Activated naive CD8-positive, alpha-beta T cell treated with anti-CD3 and anti-CD28 coated beads for 36 hours (primary cell): ENCODE measurements at regions not wholly inside any gene's neighbourhood (a gene's known extent, or its start where the extent isn't known, plus 50 kb on each side); places are given as distances from the start of the nearest gene placed in this dataset.
"Not testable (repeated sequence)": the region's sequence is repeated elsewhere in the genome, so short reads cannot be mapped to it uniquely, and the experiment has no call there.

Source experiments
- DNase-seq: peaks from one replicate; pipeline ENCODE4 v3.0.0; 2021
- H3K27ac Mint-ChIP-seq: one replicate; pipeline ENCODE4 v1.8.0; 2022; ENCODE audit warnings: mild to moderate bottlenecking, moderate library complexity, mixed read lengths
- H3K27me3 Mint-ChIP-seq: one replicate; pipeline ENCODE4 v1.8.0; 2022; ENCODE audit warnings: mild to moderate bottlenecking, mixed read lengths
- H3K36me3 Mint-ChIP-seq: one replicate; pipeline ENCODE4 v1.8.0; 2021; ENCODE audit warnings: mild to moderate bottlenecking, mixed read lengths
- H3K4me1 Mint-ChIP-seq: one replicate; pipeline ENCODE4 v1.8.0; 2021; ENCODE audit warnings: mixed read lengths
- H3K4me3 Mint-ChIP-seq: one replicate; pipeline ENCODE4 v1.8.0; 2022; ENCODE audit warnings: mild to moderate bottlenecking, moderate library complexity, mixed read lengths
- H3K9me3 Mint-ChIP-seq: one replicate; pipeline ENCODE4 v1.8.0; 2022; ENCODE audit warnings: mixed read lengths

GRCh38 chr10:8639486-8640185 is 585.1 kb downstream of the GATA3 start:
- no peaks in the 10 kb centered on the region for H3K36me3 Mint-ChIP-seq
- no peak for DNase-seq
- no peaks in the 10 kb centered on the region for H3K4me1 Mint-ChIP-seq
- no peaks in the 10 kb centered on the region for H3K9me3 Mint-ChIP-seq
- no peak overlapping the region for H3K4me3 Mint-ChIP-seq
- H3K27ac Mint-ChIP-seq, result no peak overlapping the region
- peaks cover 3% of the 10 kb centered on the region for H3K27me3 Mint-ChIP-seq

- Mint-ChIP-seq H3K9me3 (no peaks in the 10 kb centered on the region), H3K4me1 (no peaks in the 10 kb centered on the region), H3K27me3 (peaks cover 3% of the 10 kb centered on the region), H3K4me3 (no peak overlapping the region), H3K36me3 (no peaks in the 10 kb centered on the region), H3K27ac (no peak overlapping the region)
- DNase-seq, result no peak
Observed at GRCh38 chr10:8640301-8640700, 585.8 kb downstream of the GATA3 start.

GRCh38 chr10:8640878-8641277 is 586.4 kb downstream of the GATA3 start:
- DNase-seq, result no peak
- H3K4me3 Mint-ChIP-seq, result no peak overlapping the region
- H3K4me1 Mint-ChIP-seq, result no peaks in the 10 kb centered on the region
- H3K36me3 Mint-ChIP-seq, result no peaks in the 10 kb centered on the region
- no peak overlapping the region for H3K27ac Mint-ChIP-seq
- H3K9me3 Mint-ChIP-seq, result no peaks in the 10 kb centered on the region
- H3K27me3 Mint-ChIP-seq, result peaks cover 3% of the 10 kb centered on the region

- no peaks in the 10 kb centered on the region for H3K27me3 Mint-ChIP-seq
- no peaks in the 10 kb centered on the region for H3K9me3 Mint-ChIP-seq
- H3K27ac Mint-ChIP-seq, result no peak overlapping the region
- no peaks in the 10 kb centered on the region for H3K36me3 Mint-ChIP-seq
- no peak overlapping the region for H3K4me3 Mint-ChIP-seq
- no peak for DNase-seq
- H3K4me1 Mint-ChIP-seq, result no peaks in the 10 kb centered on the region
Observed at GRCh38 chr10:8656261-8656660, 601.8 kb downstream of the GATA3 start.

- no peaks in the 10 kb centered on the region for H3K9me3 Mint-ChIP-seq
- no peak overlapping the region for H3K27ac Mint-ChIP-seq
- H3K4me1 Mint-ChIP-seq, result no peaks in the 10 kb centered on the region
- H3K4me3 Mint-ChIP-seq, result no peak overlapping the region
- no peak for DNase-seq
- H3K36me3 Mint-ChIP-seq, result no peaks in the 10 kb centered on the region
- H3K27me3 Mint-ChIP-seq, result no peaks in the 10 kb centered on the region
Observed at GRCh38 chr10:8659982-8660381, 605.5 kb downstream of the GATA3 start.

- Mint-ChIP-seq H3K4me1 (no peaks in the 10 kb centered on the region), H3K27me3 (no peaks in the 10 kb centered on the region), H3K27ac (no peak overlapping the region), H3K36me3 (no peaks in the 10 kb centered on the region), H3K9me3 (no peaks in the 10 kb centered on the region), H3K4me3 (no peak overlapping the region)
- DNase-seq, result no peak
Observed at GRCh38 chr10:8661886-8662285, 607.4 kb downstream of the GATA3 start.

GRCh38 chr10:8663131-8663530 is 608.6 kb downstream of the GATA3 start:
- H3K27me3 Mint-ChIP-seq, result no peaks in the 10 kb centered on the region
- DNase-seq, result no peak
- no peaks in the 10 kb centered on the region for H3K9me3 Mint-ChIP-seq
- no peaks in the 10 kb centered on the region for H3K36me3 Mint-ChIP-seq
- H3K4me3 Mint-ChIP-seq, result no peak overlapping the region
- no peaks in the 10 kb centered on the region for H3K4me1 Mint-ChIP-seq
- H3K27ac Mint-ChIP-seq, result no peak overlapping the region

GRCh38 chr10:8665322-8665721 is 610.8 kb downstream of the GATA3 start:
- H3K9me3 Mint-ChIP-seq, result peaks cover 2% of the 10 kb centered on the region
- no peak overlapping the region for H3K27ac Mint-ChIP-seq
- no peak for DNase-seq
- no peaks in the 10 kb centered on the region for H3K36me3 Mint-ChIP-seq
- no peaks in the 10 kb centered on the region for H3K4me1 Mint-ChIP-seq
- peaks cover 3% of the 10 kb centered on the region for H3K27me3 Mint-ChIP-seq
- H3K4me3 Mint-ChIP-seq, result no peak overlapping the region

- Mint-ChIP-seq H3K27ac (no peak overlapping the region), H3K4me3 (no peak overlapping the region), H3K36me3 (no peaks in the 10 kb centered on the region), H3K27me3 (peaks cover 3% of the 10 kb centered on the region), H3K9me3 (peaks cover 4% of the 10 kb centered on the region), H3K4me1 (no peaks in the 10 kb centered on the region)
- DNase-seq, result no peak
Observed at GRCh38 chr10:8670461-8670860, 616.0 kb downstream of the GATA3 start.

GRCh38 chr10:8674230-8674629 is 619.7 kb downstream of the GATA3 start:
- Mint-ChIP-seq H3K36me3 (no peaks in the 10 kb centered on the region), H3K9me3 (peaks cover 2% of the 10 kb centered on the region), H3K4me3 (no peak overlapping the region), H3K27ac (no peak overlapping the region), H3K27me3 (peaks cover 2% of the 10 kb centered on the region), H3K4me1 (no peaks in the 10 kb centered on the region)
- DNase-seq, result no peak

- no peak for DNase-seq
- H3K36me3 Mint-ChIP-seq, result no peaks in the 10 kb centered on the region
- peaks cover 14% of the 10 kb centered on the region for H3K27me3 Mint-ChIP-seq
- H3K9me3 Mint-ChIP-seq, result peaks cover 2% of the 10 kb centered on the region
- no peak overlapping the region for H3K27ac Mint-ChIP-seq
- H3K4me3 Mint-ChIP-seq, result no peak overlapping the region
- no peaks in the 10 kb centered on the region for H3K4me1 Mint-ChIP-seq
Observed at GRCh38 chr10:8677642-8678041, 623.2 kb downstream of the GATA3 start.

- not testable (repeated sequence) for H3K36me3 Mint-ChIP-seq, H3K27ac Mint-ChIP-seq, H3K9me3 Mint-ChIP-seq, H3K4me3 Mint-ChIP-seq, H3K4me1 Mint-ChIP-seq, DNase-seq
- peaks cover 14% of the 10 kb centered on the region for H3K27me3 Mint-ChIP-seq
Observed at GRCh38 chr10:8684916-8685315, 630.4 kb downstream of the GATA3 start.

- Mint-ChIP-seq H3K9me3 (peaks cover 7% of the 10 kb centered on the region), H3K4me1 (no peaks in the 10 kb centered on the region), H3K27me3 (no peaks in the 10 kb centered on the region), H3K36me3 (no peaks in the 10 kb centered on the region), H3K4me3 (no peak overlapping the region), H3K27ac (no peak overlapping the region)
- DNase-seq, result no peak
Observed at GRCh38 chr10:8688881-8689280, 634.4 kb downstream of the GATA3 start.

- no peak for DNase-seq
- Mint-ChIP-seq H3K9me3 (peaks cover 3% of the 10 kb centered on the region), H3K4me3 (no peak overlapping the region), H3K27ac (no peak overlapping the region), H3K4me1 (no peaks in the 10 kb centered on the region), H3K36me3 (no peaks in the 10 kb centered on the region), H3K27me3 (no peaks in the 10 kb centered on the region)
Observed at GRCh38 chr10:8691498-8692017, 637.1 kb downstream of the GATA3 start.

GRCh38 chr10:8693635-8694034 is 639.1 kb downstream of the GATA3 start:
- not testable (repeated sequence) for H3K36me3 Mint-ChIP-seq, H3K27ac Mint-ChIP-seq, H3K4me1 Mint-ChIP-seq, DNase-seq, H3K27me3 Mint-ChIP-seq, H3K4me3 Mint-ChIP-seq, H3K9me3 Mint-ChIP-seq

- Mint-ChIP-seq H3K27me3 (no peaks in the 10 kb centered on the region), H3K4me1 (no peaks in the 10 kb centered on the region), H3K4me3 (no peak overlapping the region), H3K9me3 (peaks cover 4% of the 10 kb centered on the region), H3K27ac (no peak overlapping the region), H3K36me3 (no peaks in the 10 kb centered on the region)
- DNase-seq, result no peak
Observed at GRCh38 chr10:8696746-8697145, 642.3 kb downstream of the GATA3 start.
